HG03066 (cell line): ENCODE measurements at regions not wholly inside any gene's neighbourhood (a gene's known extent, or its start where the extent isn't known, plus 50 kb on each side); places are given as distances from the start of the nearest gene placed in this dataset.
A peak's percentile ranks its signal among the peaks of the same experiment; 100 is the strongest.

Source experiments
- ATAC-seq: cut with Tn5 transposase; IDR thresholded peaks from one replicate; pipeline ENCODE4 v1.9.1; 2021; ENCODE audit warnings: low read depth; ENCODE audit not compliant: unreplicated experiment

GRCh38 chr10:83625831-83626360 is 513.4 kb upstream of the GHITM start:
- ATAC-seq, result no peak

DNA sequence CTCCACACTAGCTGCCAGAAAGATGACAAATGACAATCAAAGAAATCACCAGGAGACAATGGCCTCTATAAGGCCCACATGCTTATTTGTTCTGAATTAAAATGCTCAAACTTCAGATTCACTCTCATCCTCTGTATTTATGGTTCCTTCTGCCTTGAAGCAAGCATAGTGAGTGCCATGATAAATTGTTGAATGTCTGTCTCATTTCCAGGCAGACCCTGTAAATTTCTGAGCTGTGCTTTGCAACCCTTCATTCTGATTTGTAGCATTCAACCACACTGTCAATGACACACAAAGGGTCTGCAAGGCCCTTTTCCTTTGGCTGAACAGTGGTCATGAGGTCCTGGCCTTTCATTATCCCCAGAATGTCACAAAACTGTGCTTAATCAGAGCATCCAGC is 506.6 kb upstream of the GHITM start:
- ATAC-seq, result no peak

- ATAC-seq, result no peak
Measured at GRCh38 chr10:83633547-83633946, 505.8 kb upstream of the GHITM start.

DNA sequence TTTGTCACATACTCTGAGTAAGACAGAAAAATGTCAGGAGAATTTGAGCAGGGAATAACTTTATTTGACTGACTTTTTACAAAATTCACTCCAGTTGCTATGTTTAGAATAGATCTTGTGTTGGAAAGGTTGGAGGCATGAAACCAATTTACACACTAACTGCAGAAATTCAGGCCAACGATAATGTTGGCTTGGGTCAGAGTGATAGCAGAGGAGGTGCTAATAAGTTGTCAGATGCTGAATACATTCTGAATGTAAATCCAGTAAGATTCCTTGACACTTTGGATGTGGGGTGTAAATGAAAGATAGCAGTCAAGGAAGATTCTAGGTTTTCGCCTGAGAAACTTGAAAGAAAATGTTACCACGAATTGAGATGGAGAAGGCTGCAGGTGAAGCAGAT is 502.5 kb upstream of the GHITM start:
- no peak for ATAC-seq

DNA sequence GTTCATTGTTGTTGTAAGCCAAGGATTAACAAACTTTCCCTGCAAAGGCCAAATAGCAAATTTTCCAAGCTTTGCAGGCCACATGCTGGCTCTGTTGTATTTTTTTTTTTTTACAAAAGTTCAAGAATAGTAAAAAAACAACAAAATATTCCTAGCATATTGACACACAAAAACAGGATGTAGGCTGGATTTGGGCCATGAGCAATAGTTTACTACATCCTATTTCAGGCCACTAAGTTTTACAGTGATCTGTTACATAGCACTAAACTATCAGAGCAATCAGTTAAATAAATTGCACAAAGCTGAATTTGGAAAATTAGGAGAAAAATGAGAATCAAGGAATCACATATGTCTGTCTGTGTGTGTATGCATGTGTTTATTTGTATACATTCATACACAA is 491.8 kb upstream of the GHITM start:
- ATAC-seq, result no peak

- no peak for ATAC-seq
Measured at GRCh38 chr10:83648201-83648600, 491.1 kb upstream of the GHITM start.

DNA sequence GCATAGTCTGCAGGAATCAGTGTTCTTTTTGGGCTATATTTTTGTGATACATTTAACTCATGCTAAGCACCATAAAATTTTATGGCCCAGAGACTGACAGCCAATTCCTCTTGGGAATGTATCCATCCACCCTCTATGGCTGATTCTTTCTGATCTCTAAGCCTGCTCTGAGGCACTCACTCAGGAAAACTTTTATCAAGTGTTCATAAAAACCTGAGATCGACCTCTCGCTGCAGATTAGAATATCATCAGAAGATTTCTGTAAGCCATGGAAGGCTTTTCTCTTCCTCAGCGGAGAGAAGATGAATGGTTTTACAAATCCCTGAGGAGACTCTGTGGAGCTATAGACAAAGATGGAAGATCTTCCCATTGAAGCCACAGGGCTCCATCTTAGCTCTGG is 489.8 kb upstream of the GHITM start:
- ATAC-seq, result no peak

GRCh38 chr10:83654689-83655088 is 484.6 kb upstream of the GHITM start:
- no peak for ATAC-seq

DNA sequence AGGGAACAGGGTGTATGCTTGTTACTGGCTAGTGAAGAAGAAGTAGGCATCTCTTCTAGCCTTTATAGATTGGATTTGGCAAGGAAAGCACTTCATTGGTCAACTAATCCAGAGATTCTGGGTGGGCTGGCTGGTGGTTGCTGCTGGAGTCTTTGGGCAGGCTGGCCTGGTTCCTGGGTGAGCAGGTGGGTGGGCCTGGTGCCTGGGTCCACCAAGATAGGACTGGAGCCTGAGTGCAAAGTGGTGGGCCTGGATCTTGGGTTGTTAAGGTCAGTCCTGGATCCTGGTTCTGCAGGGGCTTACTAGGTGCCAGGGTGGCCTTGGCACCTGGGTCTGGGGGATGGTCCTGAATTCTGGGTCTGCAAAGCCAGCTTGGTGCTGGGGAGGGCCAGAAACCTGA is 482.4 kb upstream of the GHITM start:
- ATAC-seq, result no peak

- ATAC-seq, result no peak
Measured at GRCh38 chr10:83657487-83657886, 481.8 kb upstream of the GHITM start.

- ATAC-seq, result no peak
Measured at GRCh38 chr10:83663918-83664317, 475.4 kb upstream of the GHITM start.

DNA sequence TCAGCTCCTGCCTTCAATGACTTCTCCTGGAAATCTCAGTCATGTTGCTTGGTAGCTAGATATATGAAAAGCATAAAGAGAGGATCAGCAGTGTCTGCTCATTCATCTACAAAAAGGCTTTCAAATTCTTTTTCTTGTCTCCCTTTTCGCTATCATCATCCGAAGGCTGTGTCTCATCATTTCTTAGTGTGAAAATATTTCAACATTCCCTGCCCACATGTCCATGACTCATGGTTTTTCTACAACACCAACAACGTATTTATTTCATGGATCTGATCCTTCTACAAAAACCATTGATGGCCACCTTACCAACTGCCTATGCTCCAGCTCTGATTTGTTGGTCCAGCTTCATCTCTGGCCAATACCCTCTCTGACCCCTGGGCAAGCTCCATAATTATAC is 472.5 kb upstream of the GHITM start:
- ATAC-seq, result no peak

GRCh38 chr10:83667594-83667993 is 471.7 kb upstream of the GHITM start:
- ATAC-seq, result no peak

DNA sequence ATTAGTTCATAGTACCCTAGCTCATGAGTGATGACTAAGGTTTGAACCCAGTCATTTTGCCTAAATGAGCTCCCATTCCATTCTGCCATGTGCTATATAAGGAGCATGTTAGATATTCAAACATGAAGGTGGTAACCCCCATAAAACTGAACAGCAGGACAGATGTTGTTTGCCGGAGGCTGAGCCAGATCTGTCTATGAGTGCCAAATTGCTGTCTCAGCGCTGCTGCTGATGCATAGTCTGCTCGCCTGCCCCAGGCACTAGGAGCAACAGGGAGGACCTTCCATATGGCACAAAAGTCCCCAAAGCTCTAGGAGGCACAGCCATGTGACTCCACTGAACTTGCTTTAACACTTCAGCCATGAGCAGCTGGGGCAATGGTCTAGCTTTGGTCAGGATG is 466.0 kb upstream of the GHITM start:
- no peak for ATAC-seq

GRCh38 chr10:83677795-83678194 is 461.5 kb upstream of the GHITM start:
- no peak for ATAC-seq

DNA sequence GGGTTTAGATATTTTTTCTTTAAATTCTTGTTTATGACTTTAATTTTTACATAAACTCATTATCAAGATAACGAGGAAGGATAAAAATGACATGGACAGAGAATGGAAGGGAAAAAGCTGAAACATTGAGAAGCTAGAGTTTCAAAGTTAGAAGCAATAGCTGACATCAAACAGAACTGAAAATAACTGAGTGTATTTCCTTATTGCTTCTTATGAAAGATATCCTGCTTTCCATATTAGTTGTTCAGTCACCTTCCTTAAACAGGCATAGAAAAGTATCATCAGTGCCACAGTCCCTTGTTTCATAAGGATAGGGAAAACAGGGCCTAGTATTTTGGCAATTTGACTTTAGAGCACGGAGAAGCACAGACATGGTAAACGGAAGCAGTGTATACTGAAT is 460.5 kb upstream of the GHITM start:
- peak; percentile 29 for ATAC-seq

GRCh38 chr10:83680470-83680891 is 458.8 kb upstream of the GHITM start:
- ATAC-seq, result peak; percentile 95

DNA sequence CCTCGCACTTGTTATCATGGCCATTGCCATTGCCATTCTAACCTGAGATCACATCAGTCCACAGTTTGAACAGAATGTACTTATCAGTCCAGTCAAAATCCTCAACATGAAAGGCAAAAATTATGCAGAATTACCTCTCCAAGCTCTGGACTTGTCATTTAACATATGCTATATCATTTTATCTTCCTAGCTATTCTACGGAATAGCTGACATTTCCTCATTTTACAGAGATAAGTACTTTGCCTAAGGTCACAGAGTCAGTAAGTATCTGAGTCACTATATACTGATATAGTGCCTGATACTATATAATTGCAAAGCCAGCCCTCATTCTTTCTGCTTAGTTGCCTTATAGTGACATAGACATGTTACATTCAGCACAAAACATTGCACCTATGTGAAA is 456.9 kb upstream of the GHITM start:
- ATAC-seq, result no peak

- ATAC-seq, result no peak
Measured at GRCh38 chr10:83685458-83685857, 453.9 kb upstream of the GHITM start.

DNA sequence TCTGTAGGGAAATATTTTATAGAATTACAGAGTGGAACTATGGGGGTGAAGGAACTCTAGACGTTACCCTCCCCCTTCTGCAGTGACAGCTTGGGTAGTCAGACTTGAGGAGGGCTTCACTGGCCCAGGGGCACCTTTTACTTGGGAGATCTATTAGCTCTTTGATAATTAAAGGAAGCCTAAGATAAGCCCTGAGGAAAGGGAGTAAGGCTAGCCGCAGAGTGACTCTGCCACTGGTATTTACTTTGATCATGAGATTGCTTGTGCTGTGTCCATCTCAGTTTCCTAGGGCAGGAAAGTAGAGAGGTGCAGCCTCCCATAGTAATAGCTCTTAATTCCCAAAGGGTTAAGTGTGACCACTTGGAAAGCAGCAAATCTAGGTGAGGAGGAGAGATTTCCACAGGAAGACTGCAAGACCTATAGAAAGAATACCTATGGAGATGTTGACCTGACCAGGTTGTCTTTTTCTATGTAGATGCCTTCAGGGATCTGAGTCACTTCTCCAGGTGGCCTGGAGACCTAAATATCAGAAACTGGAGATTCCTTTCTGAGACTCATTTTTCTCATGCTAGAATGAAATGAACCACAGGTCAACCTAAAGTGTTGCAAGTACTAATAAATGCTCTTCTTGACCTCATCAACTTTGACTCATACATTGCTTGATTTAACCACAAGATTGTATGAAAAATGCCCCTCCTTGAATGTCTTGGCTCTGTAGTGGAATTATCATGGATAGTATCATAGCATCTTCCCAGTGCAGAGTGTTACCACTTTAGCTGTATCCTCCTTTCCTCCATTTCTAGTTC is 447.3 kb upstream of the GHITM start:
- no peak for ATAC-seq

DNA sequence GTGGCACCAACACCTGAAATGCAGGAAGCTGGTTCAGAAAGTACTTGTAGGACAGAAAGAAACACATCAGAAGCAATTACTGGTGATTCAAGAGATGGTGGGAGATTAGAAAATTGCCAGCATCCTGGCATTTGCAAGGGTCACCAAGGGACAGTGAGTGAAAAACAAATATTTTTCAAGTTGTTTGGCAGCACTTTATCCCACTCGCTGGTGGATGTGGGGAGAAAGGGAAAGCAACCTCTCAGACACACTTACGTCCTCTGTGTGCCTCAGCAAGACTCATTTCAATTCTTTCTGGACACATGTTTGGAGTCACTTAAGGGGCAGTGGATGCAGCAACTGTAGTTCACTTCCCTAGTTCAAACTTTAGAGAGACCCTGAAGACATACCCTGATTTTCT is 440.4 kb upstream of the GHITM start:
- no peak for ATAC-seq

- no peak for ATAC-seq
Measured at GRCh38 chr10:83701799-83702198, 437.5 kb upstream of the GHITM start.

- no peak for ATAC-seq
Measured at GRCh38 chr10:83702731-83703130, 436.6 kb upstream of the GHITM start.
